K562 (cell line): ENCODE measurements at regions not wholly inside any gene's neighbourhood (a gene's known extent, or its start where the extent isn't known, plus 50 kb on each side); places are given as distances from the start of the nearest gene placed in this dataset.

Experiments
- ATAC-seq: fragments of 200-7000 bp; cut with Tn5 transposase; 3 replicates; pipeline ENCODE4 v1.9.1; 2020; ENCODE audit warnings: moderate library complexity
- BruUV-seq: library from RNA; stranded (reverse); fragments of 400-500 nt; replicated peaks from 2 replicates; lab custom pipeline; 2021; lab: Mats Ljungman, UMichigan
- CTCF ChIA-PET: fragments of 300-600 bp; formaldehyde crosslinking; extraction: SDS; loops from one replicate; lab custom pipeline; 2021; ENCODE audit warnings: low intra/inter-chr PET ratio; lab: Yijun Ruan, JAX
- POLR2A ChIA-PET: fragments of 300-600, 350-650 bp; sonication (Branson Sonifier 250); formaldehyde crosslinking; extraction: SDS; loops from one replicate; lab custom pipeline; 2021; ENCODE audit warnings: antibody characterized with exemption, inconsistent platforms; lab: Yijun Ruan, JAX
- DNase-seq, 4 experiments: peaks; one replicate each; pipeline versions ENCODE4 v3.0.0 to v3.0.0-alpha.2; 2011 to 2018; ENCODE audit warnings: low spot score in 3 of 4, mixed read lengths in 3 of 4; ENCODE audit errors: extremely low read depth in 1 of 4
- FAIRE-seq: peaks from 2 replicates; lab custom pipeline; 2011; peaks lifted over from hg19 to GRCh38; lab: Jason Lieb, UNC
- H2AFZ ChIP-seq: 2 replicates; pipeline ENCODE4 v1.6.0; 2011; ENCODE audit warnings: low read depth, low read length, control low read depth, inconsistent platforms
- H3K27ac ChIP-seq: fragments of 200-600 bp; 3 replicates; pipeline ENCODE4 v1.8.0; 2011; ENCODE audit warnings: low read depth, mild to moderate bottlenecking, control low read depth, inconsistent platforms, low read length, moderate library complexity, mixed read lengths; ENCODE audit errors: extremely low read depth
- H3K27me3 ChIP-seq, 2 experiments: fragments of 300-600 bp in 1 of 2; 2 replicates in 1 of 2; 3 replicates in 1 of 2; pipeline versions ENCODE4 v1.6.0 to v1.8.0; 2011; ENCODE audit warnings: inconsistent platforms in 2 of 2, low read length in 2 of 2, mild to moderate bottlenecking in 1 of 2, mixed read lengths in 1 of 2, moderate library complexity in 1 of 2; ENCODE audit not compliant: control insufficient read depth in 2 of 2, insufficient read depth in 2 of 2
- H3K36me3 ChIP-seq: fragments of 300-600 bp; 3 replicates; pipeline ENCODE4 v1.8.0; 2011; ENCODE audit warnings: mild to moderate bottlenecking, low read length, inconsistent platforms; ENCODE audit not compliant: control insufficient read depth, insufficient read depth
- H3K4me1 ChIP-seq, 2 experiments: fragments of 200-600 bp in 1 of 2; replicated peaks in 1 of 2; 2 replicates in 1 of 2; 3 replicates in 1 of 2; pipeline versions ENCODE4 v1.5.1 to v1.8.0; 2011; ENCODE audit warnings: inconsistent platforms in 2 of 2, low read length in 2 of 2, mild to moderate bottlenecking in 1 of 2, mixed read lengths in 1 of 2, moderate library complexity in 1 of 2; ENCODE audit not compliant: control insufficient read depth in 2 of 2, insufficient read depth in 2 of 2
- H3K4me2 ChIP-seq: 2 replicates; pipeline ENCODE4 v1.6.1; 2011; ENCODE audit warnings: low read length, control low read depth, inconsistent platforms, mixed read lengths; ENCODE audit not compliant: insufficient read depth
- H3K4me3 ChIP-seq: fragments of 200-600 bp; sonication (generic), shearing (Covaris generic); 2 replicates; pipeline ENCODE4 v1.5.1; 2016; ENCODE audit warnings: control low read depth, inconsistent platforms
- H3K79me2 ChIP-seq: fragments of 200-600 bp; 3 replicates; pipeline ENCODE4 v1.8.0; 2011; ENCODE audit warnings: low read length, inconsistent platforms; ENCODE audit not compliant: control insufficient read depth, insufficient read depth
- H3K9ac ChIP-seq, 2 experiments: 2 replicates each; pipeline versions ENCODE4 v1.6.0 to v1.6.1; 2011; ENCODE audit warnings: low read depth in 2 of 2, low read length in 2 of 2, control low read depth in 1 of 2, inconsistent platforms in 1 of 2, mild to moderate bottlenecking in 1 of 2, mixed read lengths in 1 of 2; ENCODE audit not compliant: insufficient read depth in 1 of 2
- H3K9me1 ChIP-seq: one replicate; pipeline ENCODE4 v1.6.0; 2011; ENCODE audit warnings: inconsistent platforms, mild to moderate bottlenecking, low read length, moderate library complexity; ENCODE audit not compliant: control insufficient read depth, insufficient read depth
- H3K9me3 ChIP-seq: replicated peaks from 2 replicates; pipeline ENCODE4 v1.5.1; 2011; ENCODE audit warnings: low read depth, low read length, inconsistent platforms; ENCODE audit not compliant: control insufficient read depth, insufficient read depth
- H4K20me1 ChIP-seq: replicated peaks from 2 replicates; pipeline ENCODE4 v1.6.1; 2011; ENCODE audit warnings: low read length, inconsistent platforms, mixed read lengths; ENCODE audit not compliant: control insufficient read depth, insufficient read depth
- JUND ChIP-seq, 2 experiments: IDR thresholded peaks; 2 replicates in 1 of 2; 3 replicates in 1 of 2; pipeline ENCODE4 v1.6.1; 2011; ENCODE audit warnings: borderline replicate concordance in 2 of 2, low read depth in 2 of 2, low read length in 2 of 2, improper control_type of control experiment in 1 of 2, missing biosample characterization in 1 of 2, missing genetic modification characterization in 1 of 2, missing genetic modification reagents in 1 of 2
- MTA1 ChIP-seq: fragments of 450-650 bp; IDR thresholded peaks from 2 replicates; pipeline ENCODE4 v1.6.1; 2017; ENCODE audit warnings: borderline replicate concordance
- MYBL2 ChIP-seq, 2 experiments: fragments of 450-650 bp in 1 of 2; sonication (generic) in 1 of 2; formaldehyde crosslinking in 1 of 2; IDR thresholded peaks; 2 replicates each; pipeline versions ENCODE4 v1.6.1 to v1.8.1; 2017 to 2022; ENCODE audit warnings: borderline replicate concordance in 1 of 2, inconsistent platforms in 1 of 2, low read depth in 1 of 2, mild to moderate bottlenecking in 1 of 2, missing genetic modification reagents in 1 of 2, moderate library complexity in 1 of 2
- NEUROD1 ChIP-seq: fragments of 150-350 bp; IDR thresholded peaks from 2 replicates; pipeline ENCODE4 v1.6.1; 2014; ENCODE audit warnings: borderline replicate concordance, low read length, low read depth; ENCODE audit not compliant: partially characterized antibody
- POLR2G ChIP-seq: fragments of 200-400 bp; formaldehyde crosslinking; IDR thresholded peaks from 2 replicates; pipeline ENCODE4 v1.6.1; 2017; ENCODE audit warnings: low read depth, mild to moderate bottlenecking, antibody characterized with exemption, low read length, moderate library complexity
- WGBS: fragments of 100-300 bp; shearing (Covaris generic); methylation state at CpG from one replicate; pipeline ENCODE4 v1.1.6; 2016; ENCODE audit warnings: low coverage, mixed read lengths; ENCODE audit not compliant: insufficient coverage; ENCODE audit errors: missing lambda C conversion rate; 5-methylcytosine and 5-hydroxymethylcytosine counted together
- in situ Hi-C: fragments of 300-500 bp; cut with MboI; formaldehyde crosslinking; loops from 4 replicates; pipeline ENCODE4 v1.15.0; 2018; ENCODE audit warnings: inconsistent platforms, mixed read lengths
- intact Hi-C: fragments of 100-400 bp; cut with micrococcal nuclease; formaldehyde crosslinking; loops from 2 replicates; pipeline ENCODE4 v1.14.2; 2022

- Histone ChIP-seq H3K27ac (no peak overlapping the region), H2AFZ (no peak overlapping the region), H3K9me3 (no peaks in the 10 kb centered on the region), H3K27me3 (no peaks in the 10 kb centered on the region), H3K9me1 (no peaks in the 10 kb centered on the region), H3K36me3 (peaks cover 7% of the 10 kb centered on the region; the same call in 2 of the 3 replicates), H4K20me1 (no peaks in the 10 kb centered on the region), H3K4me1 (peaks cover 0 to 5% of the 10 kb centered on the region in 2 experiments; a peak in 1 of 5 replicates), H3K9ac (no peak overlapping the region), H3K79me2 (no peaks in the 10 kb centered on the region), H3K4me2 (no peak overlapping the region), H3K4me3 (no peak overlapping the region)
- peak; percentile 17; the same call in 2 of the 3 replicates for ATAC-seq
- in situ Hi-C loops (no loop called here), intact Hi-C loops (loop anchor here (10.0 kb wide), 2 partner anchors 458 to 668 kb away; no protein-coding TSS in a partner anchor)
- ChIA-PET CTCF (no interaction called here), POLR2A (interaction anchor here (0.6 kb wide), 1 partner anchor 1481 kb away, joined by 3 read pairs; no protein-coding TSS in a partner anchor)
- TF ChIP-seq JUND (IDR thresholded peaks at IDR 0.05; ENCODE audit: borderline replicate concordance, low read depth, low read length) (no peak), JUND (tag; IDR thresholded peaks at IDR 0.05; ENCODE audit: borderline replicate concordance, low read depth, low read length) (no peak), MYBL2 (IDR thresholded peaks at IDR 0.05; ENCODE audit: low read depth) (no peak), MYBL2 (CRISPR knock-in tag; IDR thresholded peaks at IDR 0.05; ENCODE audit: borderline replicate concordance) (no peak), POLR2G (0 out of 2 replicates have a peak, but pooled peaks have one; percentile 31), NEUROD1 (no peak), MTA1 (no peak)
- BruUV-seq, result no TSS peak
- 94% methylated on average over 8 of the region's 8 CpGs for WGBS
- FAIRE-seq, result no peak
- no peak for DNase-seq
These were observed 184.3 kb upstream of the NUDT6 start for GRCh38 chr4:123106747-123107146.
